A549 (cell line): ENCODE measurements at regions not wholly inside any gene's neighbourhood (a gene's known extent, or its start where the extent isn't known, plus 50 kb on each side); places are given as distances from the start of the nearest gene placed in this dataset.

ENCODE experiments used
- CBX8 ChIP-seq: fragments of 200-600 bp; sonication (generic); IDR thresholded peaks from 2 replicates; pipeline ENCODE4 v1.6.1; 2016
- CTCF ChIP-seq: fragments of >200 bp; sonication (Bioruptor Twin); formaldehyde crosslinking; IDR thresholded peaks from 3 replicates; pipeline ENCODE4 v1.5.1; 2016
- EP300 ChIP-seq, 2 experiments: fragments of >200 bp; sonication (Bioruptor Twin); formaldehyde crosslinking; IDR thresholded peaks; 2 replicates in 1 of 2; 3 replicates in 1 of 2; pipeline ENCODE4 v1.6.1; 2016 to 2017
- KDM1A ChIP-seq: fragments of 200-600 bp; sonication (generic); IDR thresholded peaks from 2 replicates; pipeline ENCODE4 v1.6.1; 2016; ENCODE audit warnings: low read depth, mild to moderate bottlenecking
- POLR2AphosphoS2 ChIP-seq: conservative IDR thresholded peaks from 2 replicates; pipeline ENCODE4 v1.6.1; 2012; ENCODE audit warnings: low read length, improper control_type of control experiment, inconsistent platforms

- no peak for TF ChIP-seq POLR2AphosphoS2
- no peak for TF ChIP-seq CBX8
- no peak for TF ChIP-seq CTCF
- no peak for TF ChIP-seq KDM1A
- no peak for TF ChIP-seq EP300 (IDR thresholded peaks at IDR 0.05)
Observed at GRCh38 chr7:21149809-21150208, 278.1 kb upstream of the SP4 start.
